Gastroesophageal sphincter (tissue), 3 donors: ENCODE measurements at regions not wholly inside any gene's neighbourhood (a gene's known extent, or its start where the extent isn't known, plus 50 kb on each side); places are given as distances from the start of the nearest gene placed in this dataset.

ENCODE experiments used
- CTCF ChIP-seq, 4 experiments: fragments of 200-600 bp in 2 of 4; fragments of 450-650 bp in 2 of 4; sonication (generic) in 1 of 4; IDR thresholded peaks; one replicate each; pipeline ENCODE4 v1.5.1; 2017 to 2019; ENCODE audit warnings: antibody characterized with exemption in 4 of 4, mild to moderate bottlenecking in 2 of 4, moderate library complexity in 2 of 4
- EP300 ChIP-seq: sonication (generic); formaldehyde crosslinking; IDR thresholded peaks from one replicate; pipeline ENCODE4 v1.6.1; 2017; ENCODE audit warnings: antibody characterized with exemption, mild to moderate bottlenecking
- POLR2A ChIP-seq, 2 donors: fragments of 450-650 bp; IDR thresholded peaks; one replicate each; pipeline ENCODE4 v1.6.1; 2017; ENCODE audit warnings: antibody characterized with exemption in 2 of 2, mild to moderate bottlenecking in 2 of 2, moderate library complexity in 1 of 2
- POLR2AphosphoS5 ChIP-seq: sonication (generic); formaldehyde crosslinking; IDR thresholded peaks from one replicate; pipeline ENCODE4 v1.6.1; 2017; ENCODE audit warnings: antibody characterized with exemption

- TF ChIP-seq POLR2A (IDR thresholded peaks at IDR 0.05), result no peak
- TF ChIP-seq CTCF (IDR thresholded peaks at IDR 0.05), result no peak
- no peak for TF ChIP-seq EP300
- no peak for TF ChIP-seq POLR2AphosphoS5
Observed at GRCh38 chr1:185480545-185480944, 163.5 kb upstream of the IVNS1ABP start.
